Heart left ventricle (tissue), 16 donors: ENCODE measurements at regions not wholly inside any gene's neighbourhood (a gene's known extent, or its start where the extent isn't known, plus 50 kb on each side); places are given as distances from the start of the nearest gene placed in this dataset.

Experiments
- ATAC-seq, 4 donors: fragments of 200-7000 bp; cut with Tn5 transposase; one replicate each; pipeline ENCODE4 v1.9.1; 2020 to 2022; ENCODE audit warnings: moderate library complexity in 4 of 4, mild to moderate bottlenecking in 3 of 4, moderate number of reproducible peaks in 1 of 4
- DNase-seq, 5 donors: peaks; one replicate each; pipeline ENCODE4 v3.0.0-alpha.2; 2020
- H3K27ac ChIP-seq, 12 donors: fragments of 200-600 bp; sonication (generic) in 4 of 12; one replicate each; pipeline versions ENCODE4 v1.5.0 to v1.8.0; 2016 to 2022; ENCODE audit warnings: mild to moderate bottlenecking in 2 of 12
- H3K27me3 ChIP-seq, 9 donors: fragments of 200-600 bp; sonication (generic) in 2 of 9; one replicate each; pipeline versions ENCODE4 v1.5.1 to v1.8.0; 2016 to 2022; ENCODE audit warnings: mild to moderate bottlenecking in 3 of 9
- H3K36me3 ChIP-seq, 9 donors: fragments of 200-600 bp; sonication (generic) in 2 of 9; one replicate each; pipeline versions ENCODE4 v1.5.0 to v1.8.0; 2018 to 2022; ENCODE audit warnings: mild to moderate bottlenecking in 2 of 9
- H3K4me1 ChIP-seq, 12 donors: fragments of 200-600 bp; sonication (generic) in 4 of 12; one replicate each; pipeline versions ENCODE4 v1.5.0 to v1.8.0; 2016 to 2022; ENCODE audit warnings: mild to moderate bottlenecking in 3 of 12
- H3K4me3 ChIP-seq, 12 donors: fragments of 200-600 bp; sonication (generic) in 4 of 12; one replicate each; pipeline versions ENCODE4 v1.5.0 to v1.8.0; 2017 to 2022; ENCODE audit warnings: mild to moderate bottlenecking in 9 of 12, moderate library complexity in 4 of 12
- H3K9me3 ChIP-seq, 12 donors: fragments of 200-600 bp; sonication (generic) in 4 of 12; one replicate each; pipeline versions ENCODE4 v1.5.0 to v1.8.0; 2016 to 2022; ENCODE audit warnings: mild to moderate bottlenecking in 1 of 12
- CTCF ChIP-seq, 12 donors: fragments of 200-600 bp; sonication (generic) in 4 of 12; IDR thresholded peaks; one replicate each; pipeline versions ENCODE4 v1.5.0 to v1.8.0; 2018 to 2022; ENCODE audit warnings: antibody characterized with exemption in 12 of 12, mild to moderate bottlenecking in 5 of 12
- POLR2A ChIP-seq, 2 donors: fragments of 450-650 bp; IDR thresholded peaks; one replicate each; pipeline ENCODE4 v1.6.1; 2017; ENCODE audit warnings: antibody characterized with exemption in 2 of 2, mild to moderate bottlenecking in 2 of 2, moderate library complexity in 2 of 2
- WGBS, 4 donors: extraction: QIAGEN DNeasy Blood & Tissue Kit in 2 of 4; methylation state at CpG; one replicate each; pipeline versions ENCODE4 v1.1.5 to v1.1.7; 2013 to 2018; 5-methylcytosine and 5-hydroxymethylcytosine counted together
- intact Hi-C, 10 donors: fragments of 100-400 bp; cut with DNase I; formaldehyde crosslinking; loops; one replicate each; pipeline versions ENCODE4 v1.11.1 to v1.14.2; 2022
- donor health status: ischemic (EF 13 %, LVEDD 7.1; RV severe dilation, severe dysfunction).
- donor health status: healthy with polysubstance abuse.
- donor health status: DM: no; HTN: yes; CAD: no.
- donor health status: DM: no; HTN: no; CAD: no.
- donor health status: ischemic (EF 25% LVEDD 6.9; RV normal size, moderate dysfunction).
- donor health status: ischemic (EF 25% LVEDD 5.7; RV mildly dilated, moderate dysfunction).
- donor health status: healthy.
- donor health status: DM: yes; HTN: yes; CAD: no.
- donor health status: ischemic (EF 35%, LVEDD 5.7; RV mildly dilated, moderate dysfunction).
- donor health status: nonischemic (EF 11% LVEDD 7.7; RV severe dilation, severe dysfunction).
- donor health status: DM: yes; HTN: yes; CAD: no.
- donor health status: PGD.
- donor health status: ischemic (EF 29% LVEDD 5.4; RV normal size, mild dysfunction).
- donor health status: nonischemic (EF 23%, LVEDD 6.1; RV moderate dilation, normal function).

DNA sequence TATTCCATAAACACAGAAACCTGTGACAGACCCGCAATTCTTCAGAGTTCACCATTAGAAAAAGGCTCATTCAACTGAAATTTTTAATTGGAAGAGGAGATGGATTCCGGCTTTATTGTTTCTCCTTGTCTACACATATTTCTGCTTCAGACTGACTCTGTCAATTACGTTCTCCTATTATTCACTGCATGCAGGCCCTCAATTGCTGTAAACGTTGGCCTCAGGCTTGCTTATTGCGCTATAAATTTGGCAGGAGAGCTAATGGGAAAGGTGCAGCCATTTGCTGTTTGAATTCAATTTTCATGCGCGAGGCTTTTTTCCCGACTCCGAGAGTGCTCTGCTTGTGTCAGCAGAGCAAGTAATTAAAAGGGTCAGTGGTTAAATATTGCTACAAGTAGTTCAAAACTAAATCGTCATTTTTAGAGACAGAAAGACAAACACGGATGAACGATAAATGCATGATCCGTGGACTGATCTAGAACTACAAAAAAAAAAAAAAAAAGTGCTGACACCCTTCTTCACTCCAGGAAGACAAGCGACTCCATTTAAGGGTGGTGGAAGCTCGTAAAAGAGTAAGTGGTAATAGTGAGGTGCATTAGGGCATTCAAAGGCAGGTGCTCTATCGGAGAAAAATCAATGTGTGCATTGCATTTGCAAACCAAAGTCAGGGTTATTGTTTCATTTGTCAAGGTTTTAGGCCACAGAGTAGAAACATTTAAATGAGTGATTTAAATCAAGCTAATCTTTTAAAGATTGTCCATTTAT, 841.6 kb upstream of the FRG1 start:
- Histone ChIP-seq H3K27me3 (no peaks in the 10 kb centered on the region), H3K4me1 (no peaks in the 10 kb centered on the region), H3K27ac (no peak overlapping the region), H3K9me3 (no peaks in the 10 kb centered on the region), H3K4me3 (no peak overlapping the region), H3K36me3 (no peaks in the 10 kb centered on the region)
- WGBS, 4 donors: 86 to 93% (median 90%) methylated on average over 16 of the region's 16 CpGs
- TF ChIP-seq POLR2A (IDR thresholded peaks at IDR 0.05) (no peak), CTCF (IDR thresholded peaks at IDR 0.05) (no peak)
- intact Hi-C loops: no loop called here
- ATAC-seq (no peak), DNase-seq (no peak)

- intact Hi-C loops: loop anchor here in 1 of 10 donors (10.0 kb wide), 1 partner anchor 149 kb away; no protein-coding TSS in a partner anchor
- Histone ChIP-seq H3K9me3 (no peaks in the 10 kb centered on the region), H3K27ac (no peak overlapping the region), H3K4me1 (no peaks in the 10 kb centered on the region), H3K4me3 (no peak overlapping the region), H3K27me3 (peaks cover 0 to 3% (median 0%) of the 10 kb centered on the region in 9 donors), H3K36me3 (no peaks in the 10 kb centered on the region)
- 90 to 93% (median 91%) methylated on average over 11 of the region's 11 CpGs for WGBS, 4 donors
- no peak for ATAC-seq
- no peak for TF ChIP-seq POLR2A (IDR thresholded peaks at IDR 0.05)
- TF ChIP-seq CTCF (IDR thresholded peaks at IDR 0.05): no peak
- DNase-seq: no peak
Measured at GRCh38 chr4:189113389-189113888, 827.2 kb upstream of the FRG1 start.

- Histone ChIP-seq H3K27ac (no peak overlapping the region), H3K9me3 (peaks cover 0 to 4% (median 0%) of the 10 kb centered on the region in 12 donors), H3K4me1 (no peaks in the 10 kb centered on the region), H3K27me3 (peaks cover 0 to 3% (median 0%) of the 10 kb centered on the region in 9 donors), H3K36me3 (no peaks in the 10 kb centered on the region), H3K4me3 (no peak overlapping the region)
- TF ChIP-seq POLR2A (IDR thresholded peaks at IDR 0.05): no peak
- TF ChIP-seq CTCF (IDR thresholded peaks at IDR 0.05): no peak
- DNase-seq: no peak
- WGBS, 4 donors: 45 to 95% (median 84%) methylated on average over 1 of the region's 1 CpG
- no peak for ATAC-seq
- intact Hi-C loops: loop anchor here in 1 of 10 donors (10.0 kb wide), 1 partner anchor 153 kb away; no protein-coding TSS in a partner anchor
Measured at GRCh38 chr4:189117426-189117825, 823.2 kb upstream of the FRG1 start.

GRCh38 chr4:189121336-189121735, 819.3 kb upstream of the FRG1 start:
- H3K4me1 ChIP-seq: no peaks in the 10 kb centered on the region
- no peaks in the 10 kb centered on the region for H3K36me3 ChIP-seq
- no peak overlapping the region for H3K4me3 ChIP-seq
- no peak for DNase-seq
- intact Hi-C loops: loop anchor here in 9 of 10 donors (5.0 to 10.0 kb wide), 2 partner anchors 1514 to 1517 kb away; no protein-coding TSS in a partner anchor
- H3K27me3 ChIP-seq: no peaks in the 10 kb centered on the region
- no peak overlapping the region for H3K27ac ChIP-seq
- no peak for TF ChIP-seq CTCF (IDR thresholded peaks at IDR 0.05)
- no peak for TF ChIP-seq POLR2A (IDR thresholded peaks at IDR 0.05)
- H3K9me3 ChIP-seq: peaks cover 0 to 4% (median 0%) of the 10 kb centered on the region in 12 donors
- no peak for ATAC-seq
- WGBS, 4 donors: 80 to 90% (median 87%) methylated on average over 4 of the region's 4 CpGs
